ENCODE measurements at regions not wholly inside any gene's neighbourhood (a gene's known extent, or its start where the extent isn't known, plus 50 kb on each side); places are given as distances from the start of the nearest gene placed in this dataset.
"Not testable (repeated sequence)": the region's sequence is repeated elsewhere in the genome, so short reads cannot be mapped to it uniquely, and the experiment has no call there.

GRCh38 chr1:195735140-195735539, 873.1 kb downstream of the KCNT2 start:
- H3K4me3 ChIP-seq (ENCODE audit: low read depth, low read length) = no peak overlapping the region
- CTCF ChIA-PET = interaction anchor here (1.0 kb wide), 1 partner anchor 9 kb away, joined by 3 read pairs; no protein-coding TSS in a partner anchor
- POLR2A ChIA-PET = no interaction called here
- DNase-seq (ENCODE audit: low read depth, low spot score) = no peak
- no peak for TF ChIP-seq CTCF (IDR thresholded peaks at IDR 0.05; ENCODE audit: insufficient read depth, low read length, missing control alignments)

- ChIA-PET POLR2A (no interaction called here), CTCF (interaction anchor here (1.0 kb wide), 1 partner anchor 11 kb away, joined by 3 read pairs; no protein-coding TSS in a partner anchor)
- no peak overlapping the region for H3K4me3 ChIP-seq (ENCODE audit: low read depth, low read length)
- DNase-seq (ENCODE audit: low read depth, low spot score) = no peak
- peak; percentile 20 for TF ChIP-seq CTCF (IDR thresholded peaks at IDR 0.05; ENCODE audit: insufficient read depth, low read length, missing control alignments)
These were observed 874.4 kb downstream of the KCNT2 start for GRCh38 chr1:195733826-195734225.

- no peak for TF ChIP-seq CTCF (IDR thresholded peaks at IDR 0.05; ENCODE audit: insufficient read depth, low read length, missing control alignments)
- CTCF ChIA-PET = no interaction called here
- POLR2A ChIA-PET = no interaction called here
- no peak overlapping the region for H3K4me3 ChIP-seq (ENCODE audit: low read depth, low read length)
- DNase-seq (ENCODE audit: low read depth, low spot score) = no peak
These were observed 874.8 kb downstream of the KCNT2 start for GRCh38 chr1:195733408-195733807.

- ChIA-PET POLR2A (no interaction called here), CTCF (no interaction called here)
- H3K4me3 ChIP-seq (ENCODE audit: low read depth, low read length) = no peak overlapping the region
- no peak for DNase-seq (ENCODE audit: low read depth, low spot score)
- TF ChIP-seq CTCF (IDR thresholded peaks at IDR 0.05; ENCODE audit: insufficient read depth, low read length, missing control alignments) = no peak
These were observed 876.9 kb downstream of the KCNT2 start for GRCh38 chr1:195731385-195731784.

- POLR2A ChIA-PET = interaction anchor here (0.6 kb wide), 1 partner anchor 556 kb away, joined by 3 read pairs; no protein-coding TSS in a partner anchor
- no peak for TF ChIP-seq CTCF (IDR thresholded peaks at IDR 0.05; ENCODE audit: insufficient read depth, low read length, missing control alignments)
- CTCF ChIA-PET = no interaction called here
- no peak for DNase-seq (ENCODE audit: low read depth, low spot score)
- no peak overlapping the region for H3K4me3 ChIP-seq (ENCODE audit: low read depth, low read length)
These were observed 884.4 kb downstream of the KCNT2 start for GRCh38 chr1:195723796-195724194.

- DNase-seq (ENCODE audit: low read depth, low spot score); H3K4me3 ChIP-seq (ENCODE audit: low read depth, low read length); CTCF ChIA-PET: not testable (repeated sequence)
- POLR2A ChIA-PET = interaction anchor here (0.6 kb wide), 1 partner anchor 555 kb away, joined by 3 read pairs; no protein-coding TSS in a partner anchor
These were observed 885.1 kb downstream of the KCNT2 start for GRCh38 chr1:195722852-195723795.

- H3K4me3 ChIP-seq (ENCODE audit: low read depth, low read length); CTCF ChIA-PET; POLR2A ChIA-PET; DNase-seq (ENCODE audit: low read depth, low spot score): not testable (repeated sequence)
These were observed 886.1 kb downstream of the KCNT2 start for GRCh38 chr1:195722146-195722545.

Measured in AG04449 (cell line).